T-helper 9 cell (primary cell): ENCODE measurements at regions not wholly inside any gene's neighbourhood (a gene's known extent, or its start where the extent isn't known, plus 50 kb on each side); places are given as distances from the start of the nearest gene placed in this dataset.
"Not testable (repeated sequence)": the region's sequence is repeated elsewhere in the genome, so short reads cannot be mapped to it uniquely, and the experiment has no call there.

Experiments used
- DNase-seq: peaks from one replicate; pipeline ENCODE4 v3.0.0-alpha.2; 2020

GRCh38 chr16:87196661-87197060 is 120.5 kb downstream of the C16orf95 start:
- DNase-seq = no peak

DNA sequence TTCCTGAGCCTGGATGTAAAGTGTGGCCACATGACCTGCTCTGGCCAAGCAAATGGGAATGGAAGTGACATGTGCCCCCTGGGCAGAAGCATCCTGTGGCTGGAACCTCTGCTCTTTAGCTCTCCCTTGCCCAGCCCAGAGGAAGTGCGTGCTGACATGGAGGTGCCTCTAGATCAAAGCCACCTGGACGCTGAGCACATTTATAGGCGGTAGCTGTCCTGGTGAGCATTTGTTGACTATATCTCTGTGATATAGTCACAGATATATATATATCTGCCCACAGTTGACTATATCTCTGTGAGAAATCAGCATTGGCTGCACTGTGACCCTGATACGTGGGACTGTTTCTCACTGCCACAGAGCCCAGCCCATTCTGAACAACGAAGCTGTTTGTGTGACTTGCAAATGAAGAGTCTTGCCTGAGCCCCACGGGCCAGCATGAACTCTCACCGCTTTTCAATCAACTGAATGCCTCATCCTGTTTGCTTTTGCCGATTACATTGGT is 118.8 kb downstream of the C16orf95 start:
- no peak for DNase-seq

DNA sequence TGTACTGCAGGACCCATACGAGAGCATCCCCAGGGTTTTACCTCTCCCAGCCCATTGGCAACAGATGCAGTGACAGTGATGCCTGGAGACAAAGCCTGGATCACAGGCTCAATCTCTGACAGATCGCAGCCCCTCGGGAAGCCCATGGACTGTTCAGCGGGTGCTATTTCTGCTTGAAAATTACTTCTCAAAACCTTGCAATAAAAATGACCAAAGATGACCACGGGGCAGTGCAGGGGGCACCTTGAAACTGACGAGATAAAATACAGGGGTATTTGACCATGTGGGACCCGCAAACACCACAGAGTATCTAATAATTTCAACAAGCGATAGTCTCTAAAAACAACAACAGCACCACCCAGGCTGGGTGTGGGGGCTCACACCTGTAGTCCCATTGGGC is 118.3 kb downstream of the C16orf95 start:
- no peak for DNase-seq

DNA sequence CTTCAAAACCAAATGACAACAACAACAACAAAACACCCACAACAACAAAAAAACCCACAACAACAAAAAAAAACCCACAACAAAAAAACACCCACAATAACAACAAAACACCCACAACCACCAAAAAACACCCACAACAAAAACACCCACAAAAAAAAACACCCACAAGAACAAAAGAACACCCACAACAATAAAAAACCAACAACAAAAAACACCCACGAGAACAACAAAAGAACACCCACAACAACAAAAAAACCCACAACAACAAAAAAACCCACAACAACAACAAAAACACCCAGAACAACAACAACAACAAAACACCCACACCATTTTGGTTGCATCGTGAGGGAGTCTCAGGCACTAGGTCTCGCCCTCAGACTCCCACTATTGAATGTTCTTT is 117.8 kb downstream of the C16orf95 start:
- no peak for DNase-seq

- no peak for DNase-seq
Measured at GRCh38 chr16:87199901-87200300, 117.3 kb downstream of the C16orf95 start.

- DNase-seq = no peak
Measured at GRCh38 chr16:87200637-87201036, 116.6 kb downstream of the C16orf95 start.

DNA sequence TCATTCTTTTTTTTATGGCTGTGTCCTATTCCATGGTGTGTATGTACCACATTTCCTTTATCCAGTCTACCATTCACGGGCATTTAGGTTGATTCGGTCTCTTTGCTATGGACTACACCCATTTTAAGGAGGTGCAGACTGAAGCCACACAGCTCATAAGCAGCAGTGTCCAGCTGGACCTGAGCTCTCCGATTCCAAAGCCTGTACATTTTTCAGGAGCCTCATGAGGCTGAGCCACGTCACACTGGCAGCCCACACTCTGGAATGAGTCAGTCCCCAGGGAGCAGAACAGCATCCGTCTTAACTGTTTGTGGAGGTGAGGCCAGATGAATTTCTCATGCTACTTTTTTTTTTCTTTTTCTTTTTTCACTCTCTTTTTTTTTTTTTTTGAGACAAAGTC is 116.1 kb downstream of the C16orf95 start:
- DNase-seq = no peak

DNA sequence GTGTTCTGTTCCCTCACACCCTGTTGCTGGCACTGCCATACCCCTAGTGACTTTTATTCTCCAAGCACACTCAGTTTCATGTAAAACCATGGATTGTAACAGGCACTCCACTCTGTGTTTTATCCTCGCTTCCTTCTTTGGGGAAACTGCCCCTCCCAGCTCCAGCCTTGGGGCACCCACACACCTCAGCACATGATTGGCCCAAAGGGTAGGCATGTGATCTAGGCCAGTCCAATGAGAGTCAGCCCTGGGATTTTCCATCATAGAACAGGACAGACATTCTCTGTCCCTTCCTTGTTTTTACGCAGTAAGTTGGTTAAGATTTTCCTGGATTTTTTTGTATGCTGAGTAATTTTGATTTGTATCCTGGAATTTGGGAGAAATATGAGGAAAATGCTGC is 115.4 kb downstream of the C16orf95 start:
- no peak for DNase-seq

GRCh38 chr16:87202346-87202745 is 114.8 kb downstream of the C16orf95 start:
- no peak for DNase-seq

- DNase-seq = no peak
Measured at GRCh38 chr16:87203060-87203656, 114.0 kb downstream of the C16orf95 start.

GRCh38 chr16:87206646-87207451 is 110.3 kb downstream of the C16orf95 start:
- DNase-seq = no peak

DNA sequence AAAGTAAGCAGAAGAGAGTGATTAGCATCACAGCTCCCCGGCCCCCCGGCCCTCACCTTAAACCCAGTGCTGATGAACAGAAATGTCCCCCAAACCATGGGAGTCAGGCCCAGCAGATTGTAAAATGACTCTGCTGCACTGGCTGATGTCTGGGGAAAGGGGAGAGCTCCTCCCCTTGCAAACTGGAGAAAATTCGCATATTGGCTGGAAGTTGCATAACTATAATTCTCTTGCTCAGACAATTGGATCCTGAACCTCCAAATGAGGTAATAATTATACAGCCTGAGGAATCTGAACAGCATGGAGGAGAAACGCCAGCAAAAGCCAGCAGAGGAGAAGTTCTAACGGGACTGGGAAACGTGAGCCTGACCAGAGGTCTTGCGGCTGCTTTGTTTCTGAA is 109.7 kb downstream of the C16orf95 start:
- DNase-seq = no peak

GRCh38 chr16:87207965-87208364 is 109.2 kb downstream of the C16orf95 start:
- DNase-seq = no peak

GRCh38 chr16:87208968-87209367 is 108.2 kb downstream of the C16orf95 start:
- not testable (repeated sequence) for DNase-seq

GRCh38 chr16:87209808-87210512 is 107.2 kb downstream of the C16orf95 start:
- no peak for DNase-seq

DNA sequence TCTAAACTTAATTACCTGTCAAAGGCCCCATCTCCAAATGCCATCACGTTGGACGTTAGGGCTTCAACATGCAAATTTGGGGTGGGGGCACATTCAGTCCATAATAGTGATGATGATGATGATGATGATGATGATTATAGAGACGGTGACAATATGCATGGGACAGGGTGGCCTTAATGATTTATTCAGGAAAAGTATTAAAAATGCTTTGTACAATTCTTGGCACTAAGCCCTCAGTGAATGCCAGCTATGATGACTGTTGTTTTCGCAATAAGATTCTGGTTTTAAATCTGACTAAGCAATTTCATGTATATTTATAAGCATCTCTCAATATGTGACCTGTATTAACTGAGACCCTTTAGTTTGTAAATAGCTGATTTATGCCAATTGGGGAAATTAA is 106.3 kb downstream of the C16orf95 start:
- no peak for DNase-seq

DNA sequence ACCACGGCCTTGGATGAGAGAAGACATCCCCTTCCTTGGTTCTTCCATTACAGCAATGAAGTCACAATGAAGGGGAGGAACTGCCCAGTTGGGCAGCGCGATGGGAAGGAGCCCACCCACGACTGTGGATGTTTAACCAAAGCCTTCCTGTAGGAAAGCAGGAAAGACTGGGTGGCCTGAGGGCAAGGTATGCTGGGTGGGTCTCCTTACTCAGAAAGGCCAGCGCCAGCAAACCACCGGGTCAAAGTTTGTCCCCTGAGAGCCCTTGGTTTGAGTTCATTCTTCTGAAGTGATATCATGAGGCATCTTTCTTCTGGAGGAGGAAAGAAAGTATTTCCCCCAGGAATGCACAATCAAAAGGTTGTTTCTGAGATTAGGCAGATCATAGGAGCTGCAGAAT is 105.2 kb downstream of the C16orf95 start:
- DNase-seq = no peak

DNA sequence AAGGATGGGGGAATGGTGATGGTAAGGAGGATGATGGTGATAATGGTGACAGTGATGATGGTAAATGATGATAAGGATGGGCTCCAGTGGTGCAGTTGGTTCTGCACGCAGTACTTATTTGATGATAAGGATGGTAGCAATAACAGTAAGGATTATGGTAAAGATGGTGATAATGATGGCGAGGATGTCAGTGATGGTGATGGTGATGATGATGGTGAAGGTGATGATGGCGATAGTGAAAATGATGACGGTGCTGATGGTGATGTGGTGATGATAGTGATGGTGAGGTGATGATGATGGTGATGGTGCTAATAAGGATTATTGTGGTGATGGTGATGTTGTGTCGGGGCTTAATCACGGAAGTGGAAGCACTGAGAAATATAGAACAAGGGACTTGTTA is 103.7 kb downstream of the C16orf95 start:
- no peak for DNase-seq

DNA sequence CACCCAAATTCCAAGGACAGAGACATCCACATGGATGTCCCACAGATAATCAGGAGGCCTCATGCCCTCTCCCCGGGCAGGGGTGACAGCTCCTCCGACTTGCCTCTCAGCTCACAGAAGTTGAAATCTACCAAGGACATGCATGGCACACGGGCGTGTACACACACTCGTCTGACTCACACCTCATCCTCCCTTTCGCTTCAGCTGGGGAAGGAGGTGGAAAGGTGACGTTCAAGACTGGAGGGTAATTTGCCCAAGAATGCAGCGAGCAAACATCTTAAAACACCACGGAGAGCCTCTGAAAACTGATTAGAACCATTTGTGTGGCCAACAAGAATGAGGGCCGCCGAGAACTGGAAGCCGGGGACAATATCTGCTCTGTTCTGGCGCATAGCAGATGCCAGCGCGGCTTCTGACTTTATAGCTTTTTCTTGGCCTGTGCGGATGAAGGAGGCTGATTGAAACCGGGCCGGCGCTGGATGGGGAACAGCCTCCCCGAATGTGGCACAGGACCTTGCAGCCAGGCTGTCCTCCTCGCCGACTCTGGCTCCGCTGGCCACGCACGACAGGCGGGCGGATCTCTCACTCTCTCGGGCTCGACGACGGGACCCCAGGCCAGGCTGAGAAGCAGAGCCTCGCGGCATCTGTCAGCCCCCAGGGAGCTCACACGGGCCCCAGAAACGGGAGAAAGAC is 100.9 kb downstream of the C16orf95 start:
- no peak for DNase-seq

DNA sequence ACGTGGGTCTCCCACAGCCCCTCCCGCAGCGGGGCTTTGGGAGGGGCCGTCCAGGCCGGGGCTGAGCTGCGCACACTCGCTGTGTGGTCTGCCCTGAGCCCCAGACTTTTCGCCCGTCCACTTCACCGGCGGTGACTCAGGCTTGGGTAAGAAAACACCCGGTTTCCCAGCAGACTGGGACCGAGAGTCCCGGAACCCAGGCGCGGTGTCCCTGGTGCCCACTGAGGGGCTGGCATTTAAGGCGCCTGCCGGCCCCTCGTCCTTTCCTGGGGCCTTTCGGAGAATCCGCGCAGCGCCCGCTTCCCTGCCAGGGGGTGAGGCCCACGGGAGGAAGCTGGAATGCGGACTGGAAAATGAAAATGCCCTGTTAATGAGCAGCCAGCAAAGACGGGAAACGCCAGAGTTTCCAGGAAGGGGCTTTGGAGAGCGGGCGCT is 100.3 kb downstream of the C16orf95 start:
- DNase-seq = no peak

- not testable (repeated sequence) for DNase-seq
Measured at GRCh38 chr16:87217802-87218201, 99.4 kb downstream of the C16orf95 start.

GRCh38 chr16:87218281-87219055 is 98.7 kb downstream of the C16orf95 start:
- no peak for DNase-seq
